Dermis microvascular lymphatic vessel endothelial cell (primary cell): ENCODE measurements at regions not wholly inside any gene's neighbourhood (a gene's known extent, or its start where the extent isn't known, plus 50 kb on each side); places are given as distances from the start of the nearest gene placed in this dataset.
"Not testable (repeated sequence)": the region's sequence is repeated elsewhere in the genome, so short reads cannot be mapped to it uniquely, and the experiment has no call there.

Experiments used
- DNase-seq, 2 donors: peaks; one replicate each; pipeline versions ENCODE4 v3.0.0 to v3.0.0-alpha.2; 2010; ENCODE audit warnings: low read depth in 2 of 2

DNA sequence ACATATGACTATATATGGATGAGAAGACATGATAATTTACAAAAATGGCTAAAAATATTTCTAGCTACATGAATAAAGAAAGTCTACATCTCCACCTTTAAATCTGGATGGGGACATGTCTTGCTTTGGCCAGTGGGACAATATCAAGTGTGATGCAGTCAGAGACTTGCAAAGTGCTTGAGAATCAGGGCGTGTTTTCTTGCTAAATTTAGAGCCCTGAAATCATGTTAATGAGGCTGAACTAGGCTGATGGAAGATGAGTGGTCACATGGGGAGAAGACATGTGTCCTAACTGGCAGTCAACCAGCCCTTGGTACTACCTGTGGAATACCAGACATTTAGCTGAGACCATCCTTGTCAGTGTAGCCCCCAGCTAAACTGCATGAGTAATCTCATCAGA, 278.5 kb upstream of the RGPD4 start:
- no peak for DNase-seq

DNA sequence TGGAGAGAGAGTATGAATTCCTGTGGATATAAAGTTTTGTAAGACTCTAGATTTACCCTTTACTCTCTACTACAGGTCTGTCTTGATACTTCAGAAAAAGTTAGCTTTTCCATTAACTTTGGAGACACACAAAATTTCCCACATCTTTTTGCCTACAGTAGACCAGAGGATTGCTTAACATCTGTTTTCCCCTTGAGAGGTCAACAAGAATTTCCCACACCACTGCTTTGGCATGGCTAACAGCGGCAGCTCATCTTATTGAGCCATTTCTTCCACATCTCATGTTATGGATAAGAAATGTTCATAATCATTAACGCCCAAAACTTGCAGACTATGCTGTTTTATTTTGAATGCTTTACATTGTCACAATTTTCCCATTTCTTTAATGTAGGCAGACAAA, 273.6 kb upstream of the RGPD4 start:
- no peak for DNase-seq

DNA sequence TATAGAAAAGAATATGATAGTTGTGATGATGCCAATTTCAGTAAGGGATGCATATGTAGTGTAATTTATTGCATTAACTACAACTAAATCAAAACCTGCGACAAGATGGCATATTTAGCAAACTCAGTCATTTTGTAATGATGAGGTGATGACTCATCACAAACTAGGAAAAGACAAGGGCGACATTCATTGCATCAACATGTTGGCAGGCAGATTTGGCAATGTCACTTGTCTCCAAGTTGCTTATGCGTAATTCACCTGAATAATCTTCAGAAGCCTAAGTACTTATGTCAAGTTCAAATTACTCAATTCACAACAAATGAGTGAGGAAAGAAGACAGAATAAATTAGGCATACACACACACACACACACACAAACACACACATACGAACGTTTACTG, 273.2 kb upstream of the RGPD4 start:
- DNase-seq: no peak

DNA sequence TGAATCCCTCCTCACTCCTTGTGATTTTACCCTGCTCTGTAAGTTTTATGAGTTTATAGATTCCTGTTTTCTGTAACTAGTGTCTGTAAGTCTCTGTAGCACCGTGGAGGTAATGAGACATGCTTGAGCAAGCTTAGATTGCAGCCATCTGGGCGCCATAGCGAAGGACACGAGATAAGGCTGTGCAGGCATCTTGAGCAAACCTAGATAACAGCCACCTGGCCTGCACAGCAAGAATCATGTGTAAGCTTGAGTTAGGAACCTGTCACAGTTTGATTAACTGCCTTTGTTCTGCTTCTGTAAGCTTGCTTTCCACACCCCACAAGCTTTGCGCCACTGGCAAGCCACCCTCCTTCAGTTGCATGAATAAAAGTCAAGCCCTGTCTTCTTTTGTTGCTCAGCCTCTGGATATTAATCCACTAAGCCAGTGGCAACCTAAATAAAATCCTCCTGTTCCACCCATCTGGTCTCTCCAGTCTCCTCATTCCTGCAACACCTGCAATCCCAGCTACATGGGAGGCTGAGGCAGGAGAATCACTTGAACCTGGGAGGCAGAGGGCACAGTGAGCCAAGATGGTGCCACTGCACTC, 270.6 kb upstream of the RGPD4 start:
- DNase-seq: no peak

DNA sequence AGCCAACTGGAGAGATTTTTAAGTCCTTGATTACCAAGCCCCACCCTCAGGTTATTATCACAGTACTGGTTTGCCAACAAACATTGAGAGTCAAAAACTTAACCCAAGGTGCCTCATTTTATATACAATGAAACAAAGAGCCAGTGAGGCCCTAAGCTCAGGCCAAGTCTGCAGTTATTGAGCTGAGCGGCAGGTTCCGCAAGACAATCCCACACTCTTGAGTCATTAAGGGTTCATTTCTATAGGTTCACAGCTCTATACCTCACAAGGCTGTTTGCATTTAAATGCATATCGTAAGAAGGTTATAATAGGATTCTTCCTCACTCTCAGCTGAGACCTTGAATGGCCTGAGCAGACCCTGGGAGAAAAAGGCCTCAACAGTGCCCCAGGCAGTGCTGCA, 268.4 kb upstream of the RGPD4 start:
- DNase-seq: no peak

DNA sequence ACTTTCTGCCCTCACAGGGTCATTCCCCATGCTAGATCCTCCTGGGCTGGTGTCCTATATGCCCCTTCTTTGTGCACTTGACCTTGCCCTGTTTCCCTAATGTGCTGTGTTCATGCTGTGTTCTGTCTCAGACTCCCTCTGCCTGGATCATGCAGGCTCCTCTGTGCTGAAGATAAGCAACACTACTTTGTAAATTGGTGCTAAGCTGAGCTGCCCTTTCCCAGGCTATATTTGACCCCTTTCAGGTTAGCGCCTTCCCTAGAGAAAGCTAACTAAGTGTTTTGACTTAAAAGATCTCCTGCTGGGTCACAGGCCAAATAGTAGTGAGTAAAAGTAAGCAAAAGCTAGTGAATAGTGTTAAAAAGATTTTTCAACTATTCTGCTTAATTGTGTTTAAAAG, 257.2 kb upstream of the RGPD4 start:
- no peak for DNase-seq

DNA sequence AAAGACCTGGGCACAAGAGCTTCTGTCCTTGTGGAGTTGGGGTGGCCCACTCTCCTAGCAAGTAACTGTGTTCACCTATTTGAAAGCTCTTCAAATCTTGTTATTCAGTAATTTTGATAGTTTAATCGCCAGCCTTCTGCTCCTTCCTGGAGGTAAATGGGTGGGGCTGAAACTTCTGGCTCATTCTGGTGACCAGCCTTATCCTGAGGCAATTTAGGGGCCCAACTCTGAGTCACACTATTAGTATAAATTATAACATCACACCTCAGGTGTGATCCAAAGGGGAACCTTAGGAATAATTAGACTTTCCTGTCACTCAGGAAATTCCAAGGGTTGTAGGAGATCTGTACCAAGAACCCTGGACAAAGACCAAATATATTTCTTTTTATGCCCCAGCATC, 255.8 kb upstream of the RGPD4 start:
- DNase-seq: no peak

DNA sequence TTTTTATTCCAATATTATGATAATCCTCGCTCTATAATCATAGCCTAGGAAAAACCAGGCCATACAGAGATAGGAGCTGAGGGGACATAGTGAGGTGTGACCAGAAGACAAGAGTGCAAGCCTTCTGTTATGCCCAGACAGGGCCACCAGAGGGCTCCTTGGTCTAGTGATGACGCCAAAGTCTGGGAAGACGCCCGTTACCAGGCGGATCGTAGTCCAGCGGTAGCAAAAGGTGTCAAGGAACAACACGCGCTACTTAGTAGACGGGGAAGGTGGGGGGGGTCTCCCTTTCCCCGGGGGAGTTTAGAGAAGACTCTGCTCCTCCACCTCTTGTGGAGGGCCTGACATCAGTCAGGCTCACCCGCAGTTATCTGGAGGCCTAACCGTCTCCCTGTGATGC, 253.8 kb upstream of the RGPD4 start:
- DNase-seq: not testable (repeated sequence)

DNA sequence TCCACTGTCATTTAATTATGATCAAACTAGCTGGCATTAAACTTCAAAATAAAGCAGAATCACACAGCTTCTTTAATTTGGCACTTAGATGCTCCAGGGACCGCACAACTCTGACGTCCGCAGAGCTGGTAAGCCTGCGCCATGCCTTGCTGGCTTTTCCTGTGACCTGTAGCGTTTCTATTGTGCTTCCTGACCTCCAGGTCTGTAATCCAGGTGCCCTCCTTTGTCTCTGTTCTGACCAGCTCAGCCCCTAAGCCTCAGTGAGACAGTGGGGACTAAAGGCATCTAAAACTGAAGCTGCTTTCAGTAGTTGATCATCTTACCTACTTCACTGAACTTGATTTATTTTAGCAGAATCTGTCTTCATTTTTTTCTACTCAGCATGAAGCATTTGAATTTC, 249.7 kb upstream of the RGPD4 start:
- no peak for DNase-seq

DNA sequence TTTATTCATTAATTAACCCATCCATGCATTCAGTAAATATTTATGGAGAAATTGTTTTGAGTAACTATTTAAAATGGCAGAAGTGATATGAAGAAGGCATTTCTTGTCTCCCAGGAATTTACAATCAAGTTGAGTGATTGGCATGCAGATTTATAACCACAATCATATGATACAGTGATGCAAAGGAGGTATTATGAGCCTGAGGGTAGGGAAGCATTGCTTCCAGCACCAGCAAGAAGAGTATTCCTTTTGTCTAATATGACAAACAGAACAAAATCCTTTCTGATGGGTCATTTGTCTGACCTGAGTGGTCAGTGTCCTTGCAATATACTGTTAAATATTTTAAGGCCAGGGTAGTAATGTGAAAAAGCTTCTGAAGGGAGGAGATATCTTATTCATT, 244.2 kb upstream of the RGPD4 start:
- no peak for DNase-seq

DNA sequence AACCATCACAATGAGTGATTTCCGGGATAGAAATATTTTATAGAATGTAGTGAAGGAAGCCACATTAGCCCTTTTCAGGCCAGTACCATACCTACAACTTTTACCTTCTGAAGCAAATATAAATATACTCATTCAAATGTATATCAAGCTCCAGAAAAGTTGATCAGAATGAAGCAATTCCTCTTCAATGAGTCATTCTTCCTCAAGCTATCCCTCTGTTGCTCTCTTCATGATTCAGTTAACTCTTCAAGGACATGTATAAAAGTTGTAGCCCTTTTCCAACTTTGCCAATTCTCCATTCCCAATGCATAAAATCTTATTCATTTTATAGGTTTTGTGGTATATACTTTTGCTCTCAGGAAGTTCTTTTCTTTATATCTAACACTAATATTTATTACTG, 242.1 kb upstream of the RGPD4 start:
- DNase-seq: no peak

DNA sequence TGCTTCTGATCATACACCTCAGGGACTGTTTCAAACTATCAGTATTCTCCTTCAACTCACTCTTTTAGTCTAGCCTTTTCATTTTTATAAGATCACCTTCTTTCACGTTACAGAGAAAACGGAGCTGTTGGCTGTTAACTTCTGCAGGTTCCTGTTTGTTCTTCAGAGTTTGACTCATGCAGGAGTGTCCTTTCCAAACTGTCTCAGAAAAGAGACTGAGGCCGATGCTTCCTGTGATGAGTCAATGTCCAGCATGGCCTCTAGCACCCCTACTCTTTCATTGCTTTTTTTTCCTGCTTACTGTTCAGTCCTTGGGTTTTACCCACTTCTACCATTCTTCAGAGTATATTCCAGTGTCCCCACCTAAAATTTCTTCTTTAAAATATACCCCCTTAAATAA, 240.8 kb upstream of the RGPD4 start:
- DNase-seq: no peak

DNA sequence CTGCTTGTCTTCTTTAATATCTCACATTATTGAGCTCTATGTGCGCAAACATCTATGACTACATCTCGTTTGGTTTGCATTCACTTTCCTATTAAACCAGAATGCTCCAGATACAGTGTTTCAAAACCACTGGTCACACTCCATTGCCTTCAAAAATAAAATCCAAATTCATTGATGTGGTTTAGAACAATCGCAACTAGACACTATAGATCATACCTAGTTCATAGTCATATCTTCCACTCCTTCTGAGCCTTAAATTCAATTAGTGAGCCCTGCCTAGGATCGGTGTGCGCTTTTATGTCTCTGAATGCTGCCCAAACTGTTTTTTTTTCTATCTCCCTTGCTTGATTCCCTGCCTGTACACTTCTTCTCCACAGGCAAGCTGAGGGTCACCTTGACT, 238.5 kb upstream of the RGPD4 start:
- no peak for DNase-seq

DNA sequence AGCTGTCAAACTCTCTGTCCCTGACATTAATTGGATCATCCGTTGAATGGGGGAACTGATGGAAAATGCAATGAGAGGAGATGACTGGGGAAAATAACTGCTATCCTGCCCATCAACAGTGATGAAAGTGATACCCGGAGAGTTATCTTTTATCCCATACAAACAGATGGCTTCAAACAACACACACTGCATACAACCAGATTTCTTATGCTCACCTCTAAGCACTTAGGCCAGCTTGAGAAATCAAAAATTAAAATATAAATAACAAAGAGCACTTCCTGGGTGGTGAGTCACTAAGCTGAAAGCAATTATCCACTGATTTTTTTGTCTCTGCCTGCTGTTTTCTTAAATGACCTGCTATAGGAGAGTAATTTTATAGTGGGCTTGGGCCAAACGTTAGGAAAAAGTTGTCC, 237.6 kb upstream of the RGPD4 start:
- DNase-seq: no peak

DNA sequence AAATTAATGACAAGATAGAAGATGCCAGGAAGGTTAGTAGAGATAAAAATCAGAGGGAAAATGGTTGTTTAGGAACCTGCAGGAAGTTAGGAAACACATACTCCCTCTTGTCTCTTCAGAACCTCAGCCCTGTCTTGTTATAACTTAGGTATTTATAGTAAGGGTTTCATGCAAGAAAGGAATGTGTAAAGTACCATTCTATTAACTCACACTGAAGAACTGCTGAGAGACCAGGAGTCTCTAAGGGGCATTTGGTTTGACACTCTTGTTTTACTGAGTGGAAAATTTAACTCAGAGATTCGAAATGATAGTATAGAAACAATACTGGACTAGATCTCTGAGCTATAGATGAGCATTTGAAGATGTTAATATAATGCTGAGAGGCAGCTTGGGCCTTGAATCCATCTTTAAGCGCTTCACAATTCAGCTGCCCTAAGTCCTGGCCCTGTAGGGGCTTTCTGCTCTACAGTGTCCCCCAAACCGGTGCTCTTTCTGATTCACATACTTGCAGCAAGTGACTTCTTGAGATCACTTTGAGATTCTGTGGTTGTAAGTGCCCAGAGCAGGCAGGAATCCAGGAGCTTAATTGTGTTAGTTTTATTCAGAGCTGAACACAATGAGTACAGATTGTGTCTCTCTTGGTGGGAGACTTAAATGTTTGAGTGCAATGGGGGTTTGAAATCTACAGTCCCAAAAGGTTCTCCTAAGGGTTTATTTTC, 235.0 kb upstream of the RGPD4 start:
- no peak for DNase-seq

DNA sequence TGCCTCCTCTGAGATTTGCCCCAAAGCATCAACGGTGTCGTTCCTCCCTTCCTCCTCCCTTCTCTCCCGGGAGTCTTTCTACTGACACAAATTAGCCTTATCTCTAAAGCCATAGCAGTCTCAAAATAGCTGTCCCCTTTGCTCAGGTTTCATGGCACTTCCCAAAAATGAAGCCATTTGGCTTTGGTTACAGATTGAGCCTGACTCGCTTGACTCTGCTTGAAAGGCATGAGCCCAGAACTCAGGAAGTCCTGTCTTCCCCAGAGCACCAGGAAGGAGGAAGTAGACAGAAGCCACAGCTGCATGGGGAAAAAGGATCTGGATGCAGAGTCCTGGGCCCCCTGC, 234.4 kb upstream of the RGPD4 start:
- no peak for DNase-seq

DNA sequence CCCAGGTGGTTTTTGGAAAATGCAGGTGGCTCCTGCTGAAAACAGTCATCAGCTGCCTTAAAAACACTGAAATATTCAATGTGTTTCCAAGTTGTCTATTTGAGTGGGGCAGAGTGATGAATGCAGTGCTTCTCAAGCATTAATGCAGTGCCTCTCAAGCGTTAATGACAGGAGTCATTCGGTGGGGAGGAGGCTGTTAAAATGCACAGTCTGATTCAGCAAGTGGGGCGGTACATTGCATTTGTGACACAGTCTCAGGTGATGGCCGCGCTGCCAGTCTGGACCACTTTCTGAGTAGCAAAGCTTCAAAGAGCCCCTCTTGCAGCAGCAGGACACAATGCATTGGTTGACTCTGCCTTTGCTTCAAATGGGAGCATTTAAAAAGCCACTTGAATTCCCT, 231.4 kb upstream of the RGPD4 start:
- no peak for DNase-seq

DNA sequence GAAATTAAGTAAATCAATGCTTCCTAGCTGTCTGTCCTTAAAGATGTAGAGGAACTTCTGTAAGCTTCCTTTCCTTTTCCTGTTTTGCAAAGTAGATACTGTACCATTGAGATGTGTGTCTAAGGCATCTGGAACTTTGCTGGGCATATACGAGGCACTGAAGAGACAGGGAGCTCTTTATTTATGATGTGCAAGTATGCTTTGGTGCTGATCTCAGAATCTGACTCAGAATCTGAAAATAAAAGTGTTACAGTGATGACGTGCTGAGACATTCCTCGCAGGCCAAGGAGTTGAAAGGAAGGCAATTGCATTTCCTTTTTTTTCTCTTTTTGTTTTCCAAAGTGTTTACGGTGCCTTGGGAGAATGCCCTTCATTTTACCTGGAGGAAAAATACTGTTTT, 230.9 kb upstream of the RGPD4 start:
- DNase-seq: no peak

DNA sequence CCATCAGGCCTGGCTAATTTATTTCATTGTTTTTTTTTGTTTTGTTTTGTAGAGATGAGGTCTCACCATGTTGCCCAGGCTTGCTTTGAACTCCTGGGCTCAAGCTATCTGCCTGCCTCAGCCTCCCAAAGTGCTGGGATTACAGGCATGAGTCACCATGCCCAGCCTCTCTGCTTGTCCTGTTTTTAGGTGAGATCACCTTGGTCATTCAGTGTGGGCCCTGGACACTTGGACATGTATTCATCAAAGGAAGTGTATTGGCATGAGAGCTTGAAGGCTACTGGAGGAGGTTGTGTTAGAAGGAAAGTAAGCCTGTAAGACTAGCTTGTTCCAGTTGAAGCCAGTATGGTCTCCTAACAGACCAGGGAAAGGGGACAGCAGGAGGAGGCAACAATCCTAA, 229.2 kb upstream of the RGPD4 start:
- DNase-seq: no peak

DNA sequence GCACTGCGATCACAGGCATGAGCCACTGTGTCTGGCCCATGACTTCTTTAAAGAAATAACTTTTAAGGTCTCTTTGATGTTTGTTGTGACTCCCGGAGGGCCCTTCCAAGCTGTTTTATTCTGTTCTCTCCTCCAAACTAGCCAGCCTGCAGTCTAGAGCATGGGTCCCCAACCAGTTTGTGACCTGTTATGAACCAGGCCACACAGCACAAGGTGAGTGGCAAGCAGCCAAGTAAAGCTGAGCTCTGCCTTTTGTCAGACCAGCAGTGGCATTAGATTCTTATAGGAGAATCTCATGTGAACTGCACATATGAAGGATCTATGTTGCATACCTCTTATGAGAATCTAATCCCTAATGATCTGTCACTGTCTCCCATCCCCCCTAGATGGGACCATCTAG, 223.9 kb upstream of the RGPD4 start:
- no peak for DNase-seq

DNA sequence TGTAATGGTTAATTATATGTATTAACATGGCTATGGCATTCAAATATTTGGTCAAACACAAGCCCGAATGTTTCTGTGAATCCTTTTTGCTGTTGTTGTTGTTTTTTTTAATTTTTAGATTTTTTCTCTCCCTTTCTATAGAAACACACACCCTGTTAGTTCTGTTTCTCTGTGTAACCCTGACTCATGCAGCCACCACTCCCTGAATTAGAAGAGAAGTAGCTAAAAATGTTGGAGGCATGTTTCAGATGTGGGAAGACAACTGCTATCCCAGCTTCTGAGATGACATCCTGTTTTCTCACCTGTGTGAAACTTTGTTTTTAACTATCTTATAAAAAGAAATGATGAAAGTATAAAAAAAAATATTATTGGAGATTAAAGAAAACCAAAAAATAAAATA, 219.6 kb upstream of the RGPD4 start:
- no peak for DNase-seq

DNA sequence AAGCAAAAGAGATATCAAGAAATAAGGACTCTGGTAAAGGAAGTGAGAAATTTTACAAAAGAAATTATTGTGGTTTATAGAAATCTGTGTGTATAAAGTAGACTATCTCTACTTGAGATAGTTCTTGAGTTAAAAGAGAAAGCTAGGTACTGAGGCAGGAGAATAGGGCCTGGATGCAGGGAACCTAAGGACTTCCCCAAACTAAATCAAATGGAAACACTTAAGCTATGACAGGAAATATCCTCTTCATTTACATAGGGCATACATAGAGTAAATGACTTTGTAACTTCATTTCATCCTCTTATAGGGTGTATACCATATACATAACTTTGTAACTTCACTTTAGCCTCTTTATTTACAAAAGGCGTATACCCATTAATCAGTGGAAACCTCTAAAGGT, 219.2 kb upstream of the RGPD4 start:
- no peak for DNase-seq

DNA sequence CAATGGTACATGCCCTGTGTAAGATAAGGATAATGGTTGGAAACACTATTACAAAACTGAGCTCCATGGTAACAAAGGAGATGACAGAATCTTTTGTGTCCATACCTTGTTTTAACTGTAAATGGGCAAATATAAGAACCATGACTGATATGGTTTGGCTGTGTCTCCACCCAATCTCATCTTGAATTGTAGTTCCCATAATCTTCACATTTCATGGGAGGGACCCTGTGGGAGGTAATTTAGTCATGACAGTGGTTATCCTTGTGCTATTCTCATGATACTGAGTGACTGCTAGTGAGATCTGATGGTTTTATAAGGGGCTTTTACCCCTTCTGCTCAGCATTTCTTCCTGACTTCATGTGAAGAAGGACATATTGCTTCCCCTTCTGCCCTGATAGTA, 211.7 kb upstream of the RGPD4 start:
- DNase-seq: no peak

DNA sequence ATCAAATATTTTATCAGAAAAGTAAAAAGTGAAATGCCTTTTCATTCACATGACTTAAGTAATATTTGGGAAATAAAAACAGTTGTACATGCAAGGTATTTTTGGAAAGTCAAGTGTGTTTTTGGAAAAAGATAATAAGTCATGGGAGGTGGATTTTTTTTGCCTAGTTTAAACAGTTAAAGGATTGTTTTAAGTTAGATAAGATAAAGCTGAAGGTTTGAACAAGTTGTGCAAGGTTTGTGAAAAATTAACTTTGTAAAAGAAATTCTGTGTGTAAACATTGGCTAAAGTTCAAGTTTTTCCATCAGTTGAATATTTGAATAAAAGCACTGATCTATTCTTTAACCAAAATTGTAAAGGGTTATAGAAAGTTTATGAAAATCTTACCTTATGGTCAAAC, 207.9 kb upstream of the RGPD4 start:
- DNase-seq: no peak
